Omental fat pad (tissue), 3 donors: ENCODE measurements at regions not wholly inside any gene's neighbourhood (a gene's known extent, or its start where the extent isn't known, plus 50 kb on each side); places are given as distances from the start of the nearest gene placed in this dataset.

ENCODE experiments used
- ATAC-seq: fragments of 150-250 bp; one replicate; pipeline ENCODE4 v1.9.1; 2016; ENCODE audit warnings: mild to moderate bottlenecking, moderate library complexity; ENCODE audit not compliant: low FRiP score
- DNase-seq: peaks from one replicate; pipeline ENCODE4 v3.0.0-alpha.2; 2019; ENCODE audit warnings: low spot score
- TF ChIP-seq, protein P1 (sequence below), 3 donors: fragments of 450-650 bp; IDR thresholded peaks; one replicate each; pipeline ENCODE4 v1.5.1; 2016 to 2017; ENCODE audit warnings: antibody characterized with exemption in 3 of 3, mild to moderate bottlenecking in 3 of 3, moderate library complexity in 2 of 3

DNA sequence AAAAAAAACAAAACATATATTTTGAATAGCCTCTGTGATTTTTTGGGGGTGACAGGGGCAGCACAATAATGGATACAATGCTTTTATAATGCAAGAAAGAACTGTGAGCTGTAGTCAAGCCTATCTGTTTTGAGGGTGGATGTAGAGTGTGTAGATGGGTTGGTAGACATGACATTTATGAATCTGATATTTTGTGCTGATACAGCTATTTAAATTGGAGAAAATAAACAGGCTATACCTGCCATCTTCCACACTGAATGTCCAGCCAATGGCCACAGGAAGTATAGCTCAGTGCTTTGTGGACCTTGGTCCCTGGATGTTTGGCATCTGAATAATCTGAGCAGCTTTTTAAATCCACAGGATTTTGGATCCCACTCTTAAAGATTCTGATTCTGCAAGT is 175.0 kb downstream of the NEDD1 start:
- DNase-seq (no peak), ATAC-seq (no peak)
- TF ChIP-seq, protein P1, sequence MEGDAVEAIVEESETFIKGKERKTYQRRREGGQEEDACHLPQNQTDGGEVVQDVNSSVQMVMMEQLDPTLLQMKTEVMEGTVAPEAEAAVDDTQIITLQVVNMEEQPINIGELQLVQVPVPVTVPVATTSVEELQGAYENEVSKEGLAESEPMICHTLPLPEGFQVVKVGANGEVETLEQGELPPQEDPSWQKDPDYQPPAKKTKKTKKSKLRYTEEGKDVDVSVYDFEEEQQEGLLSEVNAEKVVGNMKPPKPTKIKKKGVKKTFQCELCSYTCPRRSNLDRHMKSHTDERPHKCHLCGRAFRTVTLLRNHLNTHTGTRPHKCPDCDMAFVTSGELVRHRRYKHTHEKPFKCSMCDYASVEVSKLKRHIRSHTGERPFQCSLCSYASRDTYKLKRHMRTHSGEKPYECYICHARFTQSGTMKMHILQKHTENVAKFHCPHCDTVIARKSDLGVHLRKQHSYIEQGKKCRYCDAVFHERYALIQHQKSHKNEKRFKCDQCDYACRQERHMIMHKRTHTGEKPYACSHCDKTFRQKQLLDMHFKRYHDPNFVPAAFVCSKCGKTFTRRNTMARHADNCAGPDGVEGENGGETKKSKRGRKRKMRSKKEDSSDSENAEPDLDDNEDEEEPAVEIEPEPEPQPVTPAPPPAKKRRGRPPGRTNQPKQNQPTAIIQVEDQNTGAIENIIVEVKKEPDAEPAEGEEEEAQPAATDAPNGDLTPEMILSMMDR (IDR thresholded peaks at IDR 0.05) = no peak

DNA sequence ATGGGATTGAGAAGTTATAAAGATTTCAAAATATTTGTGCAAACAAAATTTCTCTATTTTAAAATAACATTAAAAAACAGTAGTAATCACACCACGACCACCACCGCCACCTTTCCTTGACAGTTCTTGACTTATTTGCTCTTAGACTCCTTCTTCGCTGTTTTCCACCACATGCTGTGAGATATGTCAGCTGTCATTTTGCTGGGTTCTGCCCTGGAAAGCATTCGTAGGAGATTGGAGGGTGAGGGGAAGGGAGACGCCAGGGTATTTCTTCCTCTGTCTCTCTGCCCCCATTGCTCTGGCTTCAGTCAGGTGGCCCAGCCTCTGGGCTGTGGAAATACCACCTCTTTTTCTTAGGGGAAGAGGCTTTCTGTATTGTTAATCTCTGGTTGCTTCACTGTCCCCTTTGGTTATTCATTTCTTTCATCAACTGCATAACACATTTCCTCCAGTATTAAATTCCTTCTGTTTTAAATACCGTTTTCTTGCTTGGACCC is 186.2 kb downstream of the NEDD1 start:
- no peak for DNase-seq
- TF ChIP-seq, protein P1 (IDR thresholded peaks at IDR 0.05) = no peak
- no peak for ATAC-seq

DNA sequence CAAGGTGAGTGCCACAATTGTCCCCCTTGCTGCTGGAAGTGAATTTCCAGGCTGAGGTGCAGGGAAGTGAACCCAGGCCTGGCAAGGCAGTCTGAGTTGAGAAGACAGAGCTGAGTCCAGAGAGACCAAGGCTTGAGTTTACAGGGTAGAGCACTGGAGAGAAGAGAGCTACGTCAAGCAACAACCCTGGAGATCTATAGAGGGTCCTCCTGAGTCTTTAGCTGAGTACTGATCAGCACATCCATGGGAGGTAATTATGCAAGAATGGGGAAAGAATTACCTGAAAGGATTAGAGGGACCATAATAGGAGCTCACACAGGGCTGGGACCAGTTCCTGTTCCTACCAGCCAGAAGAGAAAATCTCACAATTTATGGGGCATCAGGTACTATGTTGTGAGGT is 190.7 kb downstream of the NEDD1 start:
- TF ChIP-seq, protein P1 (IDR thresholded peaks at IDR 0.05) = no peak
- no peak for DNase-seq
- ATAC-seq = no peak

DNA sequence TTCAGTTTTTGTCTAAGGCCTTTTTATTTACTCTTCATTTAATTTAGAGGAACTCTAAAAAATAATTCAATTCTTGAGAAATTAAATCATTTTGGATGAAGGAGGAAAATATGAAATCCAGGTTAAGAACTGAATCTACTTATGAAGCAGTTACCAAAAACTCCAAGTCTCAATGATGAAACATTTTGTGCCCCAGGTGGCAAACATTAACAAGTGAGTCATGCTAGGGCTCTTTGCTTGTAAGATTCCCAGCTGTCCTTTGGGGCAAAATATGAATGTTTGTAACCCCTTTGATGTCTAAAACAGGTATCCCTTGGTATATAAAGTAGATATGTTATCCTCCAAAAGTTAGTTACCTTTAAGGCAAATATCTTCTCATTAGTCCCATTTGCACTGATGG is 202.4 kb downstream of the NEDD1 start:
- no peak for DNase-seq
- no peak for ATAC-seq
- TF ChIP-seq, protein P1 (IDR thresholded peaks at IDR 0.05) = no peak

DNA sequence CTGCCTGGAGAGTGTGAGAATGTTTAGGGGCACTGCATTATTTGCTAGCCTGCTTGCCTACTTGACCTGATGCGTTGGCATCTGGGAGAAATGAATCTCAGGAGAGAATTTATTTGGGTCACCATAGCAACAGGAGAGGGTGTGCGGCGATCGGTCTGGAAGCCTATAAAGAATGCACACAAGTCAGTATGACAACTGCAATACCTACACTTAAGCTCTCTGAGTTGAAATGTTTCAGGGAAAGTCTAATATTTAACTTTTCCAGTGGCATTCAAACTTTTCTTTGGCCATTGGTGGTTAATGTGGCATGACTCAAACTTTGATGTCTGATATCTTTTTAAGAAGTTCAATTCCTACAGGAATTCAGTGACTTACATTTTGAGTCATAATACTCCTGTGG is 205.1 kb downstream of the NEDD1 start:
- no peak for ATAC-seq

DNA sequence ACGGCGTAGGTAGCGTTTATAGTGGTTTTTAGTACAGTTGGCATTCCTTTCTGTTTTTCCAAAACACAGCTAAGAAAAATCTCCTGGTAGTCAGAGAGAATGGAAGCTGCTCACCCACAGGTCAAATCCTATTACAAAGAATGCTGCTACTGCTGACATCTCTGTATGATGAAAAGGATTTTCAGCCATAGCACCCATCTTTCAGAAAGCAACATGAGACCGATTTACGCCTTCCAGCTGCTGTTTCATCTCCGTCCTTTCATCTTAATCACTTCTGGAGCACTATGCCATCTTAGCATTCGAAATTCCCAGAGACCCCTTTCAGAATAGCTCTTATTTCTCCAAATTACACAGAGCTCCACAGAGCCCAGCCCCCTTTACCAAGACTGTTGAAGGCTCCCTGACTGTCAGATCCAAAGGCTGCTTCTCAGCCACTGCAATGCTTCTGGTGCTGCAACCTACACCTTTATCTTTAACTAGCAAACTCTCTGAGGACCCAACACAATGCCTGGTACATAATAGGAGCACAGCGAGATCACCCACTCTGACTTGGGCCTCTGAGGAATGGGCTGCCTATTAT is 211.8 kb downstream of the NEDD1 start:
- TF ChIP-seq, protein P1 (IDR thresholded peaks at IDR 0.05) = no peak
- ATAC-seq (no peak), DNase-seq (no peak)

More for the DNA sequence above, 205.1 kb downstream of the NEDD1 start:
- DNase-seq = no peak
- TF ChIP-seq, protein P1 (IDR thresholded peaks at IDR 0.05) = no peak

DNA sequence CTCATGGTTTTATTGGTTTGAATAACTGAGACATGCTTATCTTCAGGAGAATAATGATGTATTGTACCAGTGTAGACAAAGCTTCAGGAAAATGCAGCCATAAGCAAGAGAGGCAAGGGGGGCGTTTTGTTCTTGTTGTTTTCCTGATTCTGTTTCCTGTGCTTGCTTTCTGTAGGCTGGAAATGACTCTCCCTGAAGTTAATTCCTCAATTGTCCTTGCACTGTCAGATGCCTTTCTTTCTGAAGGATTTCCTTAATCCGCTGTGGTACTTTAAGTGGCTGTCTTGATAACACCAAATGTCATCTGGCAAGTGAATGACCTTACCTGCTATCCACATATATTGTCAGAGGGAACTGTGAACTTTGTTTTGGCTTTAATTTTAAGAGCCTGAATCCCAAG is 220.0 kb downstream of the NEDD1 start:
- TF ChIP-seq, protein P1 (IDR thresholded peaks at IDR 0.05) = no peak
- ATAC-seq = no peak

More for the DNA sequence above, 220.0 kb downstream of the NEDD1 start:
- no peak for DNase-seq
